Keratinocyte (primary cell): ENCODE measurements at regions not wholly inside any gene's neighbourhood (a gene's known extent, or its start where the extent isn't known, plus 50 kb on each side); places are given as distances from the start of the nearest gene placed in this dataset.
A peak's percentile ranks its signal among the peaks of the same experiment; 100 is the strongest.

ENCODE experiments used
- DNase-seq: peaks from one replicate; pipeline ENCODE4 v3.0.0-alpha.2; 2011; ENCODE audit warnings: low read depth, missing footprints, low spot score
- FAIRE-seq: peaks from 2 replicates; lab custom pipeline; 2011; peaks lifted over from hg19 to GRCh38; lab: Jason Lieb, UNC
- H2AFZ ChIP-seq: 2 replicates; pipeline ENCODE4 v1.6.0; 2012; ENCODE audit warnings: low read length, control low read depth, inconsistent platforms; ENCODE audit not compliant: control insufficient read depth
- H3K27ac ChIP-seq: 2 replicates; pipeline ENCODE4 v1.5.1; 2011; ENCODE audit warnings: low read length; ENCODE audit not compliant: control insufficient read depth, insufficient read depth
- H3K27me3 ChIP-seq: 3 replicates; pipeline ENCODE4 v1.6.0; 2011; ENCODE audit warnings: low read length; ENCODE audit not compliant: control insufficient read depth, insufficient read depth; ENCODE audit errors: extremely low read depth
- H3K36me3 ChIP-seq, 2 experiments: 2 replicates in 1 of 2; 3 replicates in 1 of 2; pipeline ENCODE4 v1.5.1; 2011; ENCODE audit warnings: low read length in 2 of 2, mild to moderate bottlenecking in 1 of 2; ENCODE audit not compliant: control insufficient read depth in 2 of 2, insufficient read depth in 2 of 2; ENCODE audit errors: extremely low read depth in 1 of 2
- H3K4me1 ChIP-seq: 3 replicates; pipeline ENCODE4 v1.5.1; 2011; ENCODE audit warnings: low read length; ENCODE audit not compliant: control insufficient read depth, insufficient read depth; ENCODE audit errors: extremely low read depth
- H3K4me2 ChIP-seq: 3 replicates; pipeline ENCODE4 v1.6.0; 2011; ENCODE audit warnings: low read depth, low read length; ENCODE audit not compliant: control insufficient read depth, insufficient read depth; ENCODE audit errors: extremely low read depth
- H3K4me3 ChIP-seq, 3 experiments: fragments of 200-600 bp in 1 of 3; sonication (generic) in 1 of 3; 2 replicates in 2 of 3; 3 replicates in 1 of 3; pipeline ENCODE4 v1.5.1; 2011 to 2016; ENCODE audit warnings: low read length in 3 of 3, mild to moderate bottlenecking in 3 of 3, control low read depth in 2 of 3, inconsistent platforms in 1 of 3, low read depth in 1 of 3, mixed read lengths in 1 of 3, mixed run types in 1 of 3, moderate library complexity in 1 of 3; ENCODE audit not compliant: control insufficient read depth in 2 of 3, insufficient read depth in 2 of 3; ENCODE audit errors: extremely low read depth in 1 of 3
- H3K79me2 ChIP-seq: 2 replicates; pipeline ENCODE4 v1.6.0; 2012; ENCODE audit warnings: low read length; ENCODE audit not compliant: control insufficient read depth, insufficient read depth
- H3K9ac ChIP-seq: 3 replicates; pipeline ENCODE4 v1.6.0; 2011; ENCODE audit warnings: low read length; ENCODE audit not compliant: control insufficient read depth, insufficient read depth; ENCODE audit errors: extremely low read depth
- H3K9me1 ChIP-seq: 3 replicates; pipeline ENCODE4 v1.6.0; 2011; ENCODE audit warnings: low read length; ENCODE audit not compliant: control insufficient read depth, insufficient read depth; ENCODE audit errors: extremely low read depth
- H3K9me3 ChIP-seq: 2 replicates; pipeline ENCODE4 v1.5.1; 2012; ENCODE audit warnings: low read depth, low read length; ENCODE audit not compliant: control insufficient read depth
- H4K20me1 ChIP-seq: 3 replicates; pipeline ENCODE4 v1.6.0; 2011; ENCODE audit warnings: low read length; ENCODE audit not compliant: control insufficient read depth, insufficient read depth; ENCODE audit errors: extremely low read depth
- CTCF ChIP-seq, 3 experiments: IDR thresholded peaks in 1 of 3; conservative IDR thresholded peaks in 1 of 3; optimal IDR thresholded peaks in 1 of 3; 2 replicates in 2 of 3; 3 replicates in 1 of 3; pipeline versions ENCODE3 to v1.5.1; 2011; ENCODE audit warnings: low read length in 3 of 3, mild to moderate bottlenecking in 3 of 3, moderate library complexity in 2 of 3, control low read depth in 1 of 3, inconsistent platforms in 1 of 3; ENCODE audit not compliant: insufficient read depth in 2 of 3; ENCODE audit errors: extremely low read depth in 1 of 3
- EZH2 ChIP-seq: IDR thresholded peaks from one replicate; pipeline ENCODE4 v1.6.1; 2012; ENCODE audit warnings: inconsistent platforms, mild to moderate bottlenecking, low read length, moderate library complexity
- dilution Hi-C: fragments of 300-500 bp; cut with MboI; formaldehyde crosslinking; loops from one replicate; pipeline ENCODE4 v1.7.0; 2020; ENCODE audit warnings: low sequenced_read_pairs; ENCODE audit not compliant: extremely low pct_ligation_motif_present

GRCh38 chr2:121125350-121125749 is 159.7 kb downstream of the TFCP2L1 start:
- Histone ChIP-seq H3K36me3 (no peaks in the 10 kb centered on the region), H3K9me1 (no peaks in the 10 kb centered on the region), H3K9ac (no peak overlapping the region), H2AFZ (no peak overlapping the region), H4K20me1 (no peaks in the 10 kb centered on the region), H3K4me2 (no peak overlapping the region), H3K9me3 (no peaks in the 10 kb centered on the region), H3K4me1 (no peaks in the 10 kb centered on the region), H3K79me2 (no peaks in the 10 kb centered on the region), H3K27me3 (peaks cover 5% of the 10 kb centered on the region), H3K27ac (no peak overlapping the region), H3K4me3 (no peak overlapping the region)
- dilution Hi-C loops: no loop called here
- TF ChIP-seq CTCF (optimal IDR thresholded peaks at IDR 0.05 in 1 of 3, IDR thresholded peaks at IDR 0.05 in 1 of 3, conservative IDR thresholded peaks at IDR 0.05 in 1 of 3; ENCODE audit: extremely low read depth in 1 of 3, insufficient read depth in 2 of 3, low read length in 3 of 3) (no peak), EZH2 (no peak)
- FAIRE-seq (no peak), DNase-seq (no peak)

GRCh38 chr2:121128741-121129659 is 156.0 kb downstream of the TFCP2L1 start:
- Histone ChIP-seq H3K36me3 (no peaks in the 10 kb centered on the region), H3K4me3 (no peak overlapping the region), H2AFZ (no peak overlapping the region), H3K27ac (no peak overlapping the region), H3K27me3 (peaks cover 5% of the 10 kb centered on the region), H3K9me1 (no peaks in the 10 kb centered on the region), H3K79me2 (no peaks in the 10 kb centered on the region), H4K20me1 (no peaks in the 10 kb centered on the region), H3K4me2 (no peak overlapping the region), H3K9ac (no peak overlapping the region), H3K9me3 (no peaks in the 10 kb centered on the region), H3K4me1 (no peaks in the 10 kb centered on the region)
- FAIRE-seq: peak; percentile 51
- DNase-seq: no peak
- no peak for TF ChIP-seq EZH2
- peak; percentile 51 to 72 (median 68) for TF ChIP-seq CTCF (optimal IDR thresholded peaks at IDR 0.05 in 1 of 3, IDR thresholded peaks at IDR 0.05 in 1 of 3, conservative IDR thresholded peaks at IDR 0.05 in 1 of 3; ENCODE audit: extremely low read depth in 1 of 3, insufficient read depth in 2 of 3, low read length in 3 of 3)
- dilution Hi-C loops: no loop called here
